Motor neuron (in vitro differentiated cells): ENCODE measurements at regions not wholly inside any gene's neighbourhood (a gene's known extent, or its start where the extent isn't known, plus 50 kb on each side); places are given as distances from the start of the nearest gene placed in this dataset.
A peak's percentile ranks its signal among the peaks of the same experiment; 100 is the strongest.
"Not testable (repeated sequence)": the region's sequence is repeated elsewhere in the genome, so short reads cannot be mapped to it uniquely, and the experiment has no call there.

Experiments used
- ATAC-seq, 8 experiments: fragments of 200-7000 bp; cut with Tn5 transposase; replicated peaks in 6 of 8; 2 replicates each; pipeline ENCODE4 v1.8.0; 2021; ENCODE audit warnings: mild to moderate bottlenecking in 8 of 8, moderate library complexity in 8 of 8
- H3K27ac ChIP-seq, 2 donors: fragments of 250-450 bp; sonication (Bioruptor Pico); 2 replicates each; pipeline ENCODE4 v1.9.0; 2021; ENCODE audit warnings: antibody characterized with exemption in 2 of 2, mild to moderate bottlenecking in 2 of 2, moderate library complexity in 1 of 2
- H3K4me1 ChIP-seq, 2 donors: fragments of 250-450 bp; sonication (Bioruptor Pico); replicated peaks in 1 of 2; 2 replicates each; pipeline ENCODE4 v1.6.1; 2021; ENCODE audit warnings: antibody characterized with exemption in 2 of 2, mild to moderate bottlenecking in 2 of 2, moderate library complexity in 1 of 2
- H3K4me3 ChIP-seq, 5 donors: fragments of 250-450 bp; sonication (Bioruptor Pico); 2 replicates each; pipeline ENCODE4 v1.9.0; 2021; ENCODE audit warnings: antibody characterized with exemption in 5 of 5, mild to moderate bottlenecking in 5 of 5, moderate library complexity in 4 of 5
- WGBS, 10 experiments: fragments of 450-650 bp; shearing (Covaris generic); methylation state at CpG; one replicate each; pipeline ENCODE4 v1.0.0; 2022; 5-methylcytosine and 5-hydroxymethylcytosine counted together
- in situ Hi-C, 9 experiments: fragments of 400-800 bp; cut with MboI; loops; one replicate each; pipeline ENCODE4 v1.15.0; 2021; ENCODE audit warnings: low sequenced_read_pairs in 9 of 9, low pct_unique_long_range_greater_than_20kb in 2 of 9; ENCODE audit not compliant: unreplicated experiment in 9 of 9

GRCh38 chr15:67924359-67924974 lies 84.6 kb upstream of the RNU6-1 start:
- Histone ChIP-seq H3K4me1 (no peaks in the 10 kb centered on the region), H3K4me3 (no peak overlapping the region), H3K27ac (no peak overlapping the region)
- in situ Hi-C loops = no loop called here
- no peak for ATAC-seq
- WGBS, 10 experiments = 71 to 100% (median 96%) methylated on average over 1 of the region's 1 CpG; no CpG with 5 or more reads in 4 of the 10 experiments

GRCh38 chr15:67925182-67925581 lies 85.3 kb upstream of the RNU6-1 start:
- ATAC-seq = no peak
- WGBS, 10 experiments = 57 to 100% (median 89%) methylated on average over 1 to 7 of the region's 7 CpGs; no CpG with 5 or more reads in 1 of the 10 experiments
- no peak overlapping the region for H3K4me3 ChIP-seq
- no peaks in the 10 kb centered on the region for H3K4me1 ChIP-seq
- no peak overlapping the region for H3K27ac ChIP-seq
- in situ Hi-C loops = loop anchor here in 1 of 9 experiments (25.0 kb wide), 1 partner anchor 112 kb away; no protein-coding TSS in a partner anchor

- Histone ChIP-seq H3K4me1 (no peaks in the 10 kb centered on the region), H3K27ac (no peak overlapping the region), H3K4me3 (no peak overlapping the region)
- WGBS, 10 experiments = 77 to 90% (median 83%) methylated on average over 2 to 6 of the region's 9 CpGs; no CpG with 5 or more reads in 7 of the 10 experiments
- in situ Hi-C loops = loop anchor here in 1 of 9 experiments (25.0 kb wide), 1 partner anchor 110 kb away; no protein-coding TSS in a partner anchor
- ATAC-seq = peak in 2 of 8 experiments; percentile 27 to 69
These were observed 87.8 kb upstream of the RNU6-1 start for GRCh38 chr15:67927501-67928168.

- Histone ChIP-seq H3K4me1 (no peaks in the 10 kb centered on the region), H3K4me3 (no peak overlapping the region), H3K27ac (no peak overlapping the region)
- no peak for ATAC-seq
- in situ Hi-C loops = loop anchor here in 1 of 9 experiments (25.0 kb wide), 1 partner anchor 109 kb away; no protein-coding TSS in a partner anchor
- WGBS, 10 experiments = 31 to 100% (median 71%) methylated on average over 1 to 4 of the region's 6 CpGs; no CpG with 5 or more reads in 3 of the 10 experiments
These were observed 88.8 kb upstream of the RNU6-1 start for GRCh38 chr15:67928666-67929065.

GRCh38 chr15:67930720-67931119 lies 90.9 kb upstream of the RNU6-1 start:
- no peak for ATAC-seq
- H3K4me1 ChIP-seq = no peaks in the 10 kb centered on the region
- WGBS, 10 experiments = 13 to 100% (median 82%) methylated on average over 1 to 2 of the region's 2 CpGs; no CpG with 5 or more reads in 5 of the 10 experiments

GRCh38 chr15:67931861-67932260 lies 92.0 kb upstream of the RNU6-1 start:
- Histone ChIP-seq H3K4me1 (no peaks in the 10 kb centered on the region), H3K4me3 (no peak overlapping the region), H3K27ac (no peak overlapping the region)
- in situ Hi-C loops = loop anchor here in 1 of 9 experiments (25.0 kb wide), 1 partner anchor 105 kb away; no protein-coding TSS in a partner anchor
- peak in 6 of 8 experiments; percentile 20 to 77 (median 62) for ATAC-seq
- 71 to 100% (median 86%) methylated on average over 1 to 3 of the region's 3 CpGs; no CpG with 5 or more reads in 5 of the 10 experiments for WGBS, 10 experiments

More at GRCh38 chr15:67930720-67931119, 90.9 kb upstream of the RNU6-1 start:
- H3K4me3 ChIP-seq = no peak overlapping the region
- no peak overlapping the region for H3K27ac ChIP-seq
- in situ Hi-C loops = loop anchor here in 1 of 9 experiments (25.0 kb wide), 1 partner anchor 107 kb away; no protein-coding TSS in a partner anchor

- not testable (repeated sequence) for H3K4me3 ChIP-seq, H3K4me1 ChIP-seq, H3K27ac ChIP-seq, ATAC-seq
- in situ Hi-C loops = loop anchor here in 1 of 9 experiments (25.0 kb wide), 1 partner anchor 103 kb away; no protein-coding TSS in a partner anchor
- 39 to 100% (median 72%) methylated on average over 1 to 3 of the region's 3 CpGs; no CpG with 5 or more reads in 4 of the 10 experiments for WGBS, 10 experiments
These were observed 94.3 kb upstream of the RNU6-1 start for GRCh38 chr15:67934126-67934525.

- Histone ChIP-seq H3K4me1 (no peaks in the 10 kb centered on the region), H3K4me3 (no peak overlapping the region), H3K27ac (no peak overlapping the region)
- ATAC-seq = no peak
- in situ Hi-C loops = loop anchor here in 1 of 9 experiments (25.0 kb wide), 1 partner anchor 102 kb away; no protein-coding TSS in a partner anchor
These were observed 95.4 kb upstream of the RNU6-1 start for GRCh38 chr15:67935244-67935643.

- in situ Hi-C loops = loop anchor here in 1 of 9 experiments (25.0 kb wide), 1 partner anchor 101 kb away; no protein-coding TSS in a partner anchor
- Histone ChIP-seq H3K27ac (no peak overlapping the region), H3K4me3 (no peak overlapping the region), H3K4me1 (no peaks in the 10 kb centered on the region)
- WGBS, 10 experiments = 57 to 93% (median 86%) methylated on average over 1 to 4 of the region's 5 CpGs; no CpG with 5 or more reads in 2 of the 10 experiments
- peak in 3 of 8 experiments; percentile 33 to 71 (median 57) for ATAC-seq
These were observed 96.4 kb upstream of the RNU6-1 start for GRCh38 chr15:67936258-67936657.

- Histone ChIP-seq H3K27ac (no peak overlapping the region), H3K4me3 (no peak overlapping the region), H3K4me1 (no peaks in the 10 kb centered on the region)
- ATAC-seq = peak in 2 of 8 experiments; percentile 13 to 33
- WGBS, 10 experiments = 0 to 100% (median 80%) methylated on average over 1 to 2 of the region's 3 CpGs; no CpG with 5 or more reads in 2 of the 10 experiments
- in situ Hi-C loops = loop anchor here in 1 of 9 experiments (25.0 kb wide), 1 partner anchor 100 kb away; no protein-coding TSS in a partner anchor
These were observed 97.4 kb upstream of the RNU6-1 start for GRCh38 chr15:67937153-67937761.

- H3K4me1 ChIP-seq, H3K27ac ChIP-seq, ATAC-seq, H3K4me3 ChIP-seq: not testable (repeated sequence)
- WGBS, 10 experiments = 0 to 100% methylated on average over 1 of the region's 5 CpGs; no CpG with 5 or more reads in 8 of the 10 experiments
- in situ Hi-C loops = loop anchor here in 1 of 9 experiments (25.0 kb wide), 1 partner anchor 98 kb away; no protein-coding TSS in a partner anchor
These were observed 99.3 kb upstream of the RNU6-1 start for GRCh38 chr15:67939179-67939578.

- not testable (repeated sequence) for H3K4me1 ChIP-seq, H3K27ac ChIP-seq, ATAC-seq, H3K4me3 ChIP-seq
- in situ Hi-C loops = loop anchor here in 1 of 9 experiments (25.0 kb wide), 1 partner anchor 98 kb away; no protein-coding TSS in a partner anchor
- WGBS, 10 experiments = 0 to 83% (median 61%) methylated on average over 1 to 4 of the region's 5 CpGs; no CpG with 5 or more reads in 2 of the 10 experiments
These were observed 99.9 kb upstream of the RNU6-1 start for GRCh38 chr15:67939588-67940323.
